Body of pancreas (tissue), 4 donors: ENCODE measurements at regions not wholly inside any gene's neighbourhood (a gene's known extent, or its start where the extent isn't known, plus 50 kb on each side); places are given as distances from the start of the nearest gene placed in this dataset.

Experiments
- ATAC-seq: fragments of 150-250 bp; one replicate; pipeline ENCODE4 v1.9.1; 2016
- DNase-seq, 4 donors: peaks; one replicate each; pipeline ENCODE4 v3.0.0-alpha.2; 2019
- H3K27ac ChIP-seq, 4 donors: fragments of 200-600 bp; sonication (generic); 1 replicate in 3 of 4; 2 replicates in 1 of 4; pipeline versions ENCODE4 v1.5.1 to v1.6.1; 2016 to 2019; ENCODE audit warnings: mild to moderate bottlenecking in 1 of 4, mixed read lengths in 1 of 4, moderate library complexity in 1 of 4
- H3K27me3 ChIP-seq, 2 donors: fragments of 200-600 bp; sonication (generic); one replicate each; pipeline ENCODE4 v1.6.0; 2016; ENCODE audit warnings: mild to moderate bottlenecking in 1 of 2
- H3K36me3 ChIP-seq, 2 donors: fragments of 200-600 bp; sonication (generic); replicated peaks in 1 of 2; 2 replicates each; pipeline ENCODE4 v1.5.1; 2016; ENCODE audit warnings: low read depth in 2 of 2; ENCODE audit not compliant: insufficient read depth in 1 of 2
- H3K4me1 ChIP-seq: fragments of 200-600 bp; sonication (generic); one replicate; pipeline ENCODE4 v1.6.0; 2016
- H3K4me3 ChIP-seq, 2 donors: fragments of 200-600 bp; sonication (generic); 1 replicate in 1 of 2; 2 replicates in 1 of 2; pipeline ENCODE4 v1.5.1; 2016 to 2019
- H3K9me3 ChIP-seq, 3 donors: fragments of 200-600 bp; sonication (generic); 1 replicate in 2 of 3; 2 replicates in 1 of 3; pipeline ENCODE4 v1.5.1; 2016
- POLR2A ChIP-seq, 3 donors: fragments of 450-650 bp; IDR thresholded peaks; one replicate each; pipeline ENCODE4 v1.6.1; 2016; ENCODE audit warnings: antibody characterized with exemption in 3 of 3, mild to moderate bottlenecking in 2 of 3
- WGBS, 2 donors: methylation state at CpG; one replicate each; pipeline ENCODE4 v1.1.5; 2017; 5-methylcytosine and 5-hydroxymethylcytosine counted together
- intact Hi-C: fragments of 100-400 bp; cut with DNase I; formaldehyde crosslinking; loops from one replicate; pipeline ENCODE4 v1.15.1; 2023
- TF ChIP-seq, protein P1 (sequence below), 7 experiments: fragments of 450-650 bp in 4 of 7; fragments of 200-600 bp in 3 of 7; sonication (generic) in 3 of 7; IDR thresholded peaks; one replicate each; pipeline ENCODE4 v1.5.1; 2016 to 2019; ENCODE audit warnings: antibody characterized with exemption in 7 of 7

DNA sequence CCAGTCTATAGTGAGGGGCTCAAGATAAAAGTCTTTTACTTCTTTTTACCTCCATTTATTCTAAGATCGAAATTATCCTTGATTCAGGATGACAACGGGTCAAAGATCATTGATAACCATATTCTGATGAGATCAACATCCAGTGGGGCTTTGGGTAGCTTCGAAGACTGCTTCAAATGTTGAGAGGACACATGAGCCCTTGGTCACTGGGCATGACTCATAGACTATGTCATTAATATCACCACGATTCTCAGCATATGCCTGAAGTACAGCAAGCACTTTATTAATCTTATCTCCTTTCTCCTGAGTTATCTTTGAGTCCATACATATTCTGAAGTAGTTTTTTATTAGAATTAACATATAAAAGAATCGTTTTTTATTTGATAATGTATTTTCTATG is 117.1 kb upstream of the DAB2 start:
- no peaks in the 10 kb centered on the region for H3K9me3 ChIP-seq
- ATAC-seq = no peak
- intact Hi-C loops = no loop called here
- WGBS, 2 donors = 66 to 67% methylated on average over 5 of the region's 5 CpGs
- DNase-seq = no peak
- TF ChIP-seq, protein P1, sequence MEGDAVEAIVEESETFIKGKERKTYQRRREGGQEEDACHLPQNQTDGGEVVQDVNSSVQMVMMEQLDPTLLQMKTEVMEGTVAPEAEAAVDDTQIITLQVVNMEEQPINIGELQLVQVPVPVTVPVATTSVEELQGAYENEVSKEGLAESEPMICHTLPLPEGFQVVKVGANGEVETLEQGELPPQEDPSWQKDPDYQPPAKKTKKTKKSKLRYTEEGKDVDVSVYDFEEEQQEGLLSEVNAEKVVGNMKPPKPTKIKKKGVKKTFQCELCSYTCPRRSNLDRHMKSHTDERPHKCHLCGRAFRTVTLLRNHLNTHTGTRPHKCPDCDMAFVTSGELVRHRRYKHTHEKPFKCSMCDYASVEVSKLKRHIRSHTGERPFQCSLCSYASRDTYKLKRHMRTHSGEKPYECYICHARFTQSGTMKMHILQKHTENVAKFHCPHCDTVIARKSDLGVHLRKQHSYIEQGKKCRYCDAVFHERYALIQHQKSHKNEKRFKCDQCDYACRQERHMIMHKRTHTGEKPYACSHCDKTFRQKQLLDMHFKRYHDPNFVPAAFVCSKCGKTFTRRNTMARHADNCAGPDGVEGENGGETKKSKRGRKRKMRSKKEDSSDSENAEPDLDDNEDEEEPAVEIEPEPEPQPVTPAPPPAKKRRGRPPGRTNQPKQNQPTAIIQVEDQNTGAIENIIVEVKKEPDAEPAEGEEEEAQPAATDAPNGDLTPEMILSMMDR (IDR thresholded peaks at IDR 0.05) = no peak
- TF ChIP-seq POLR2A (IDR thresholded peaks at IDR 0.05) = no peak
- no peak overlapping the region for H3K4me3 ChIP-seq
- no peak overlapping the region for H3K27ac ChIP-seq
- peaks cover 9% of the 10 kb centered on the region for H3K4me1 ChIP-seq
- no peaks in the 10 kb centered on the region for H3K27me3 ChIP-seq
- H3K36me3 ChIP-seq = no peaks in the 10 kb centered on the region

- TF ChIP-seq, protein P1 (IDR thresholded peaks at IDR 0.05) = no peak
- TF ChIP-seq POLR2A (IDR thresholded peaks at IDR 0.05) = no peak
- ATAC-seq (no peak), DNase-seq (no peak)
- 24 to 28% methylated on average over 3 of the region's 3 CpGs for WGBS, 2 donors
- Histone ChIP-seq H3K4me3 (no peak overlapping the region), H3K9me3 (no peaks in the 10 kb centered on the region), H3K27ac (no peak overlapping the region), H3K36me3 (no peaks in the 10 kb centered on the region), H3K27me3 (no peaks in the 10 kb centered on the region), H3K4me1 (peaks cover 9% of the 10 kb centered on the region)
- intact Hi-C loops = no loop called here
These were observed 114.7 kb upstream of the DAB2 start for GRCh38 chr5:39539470-39539869.

DNA sequence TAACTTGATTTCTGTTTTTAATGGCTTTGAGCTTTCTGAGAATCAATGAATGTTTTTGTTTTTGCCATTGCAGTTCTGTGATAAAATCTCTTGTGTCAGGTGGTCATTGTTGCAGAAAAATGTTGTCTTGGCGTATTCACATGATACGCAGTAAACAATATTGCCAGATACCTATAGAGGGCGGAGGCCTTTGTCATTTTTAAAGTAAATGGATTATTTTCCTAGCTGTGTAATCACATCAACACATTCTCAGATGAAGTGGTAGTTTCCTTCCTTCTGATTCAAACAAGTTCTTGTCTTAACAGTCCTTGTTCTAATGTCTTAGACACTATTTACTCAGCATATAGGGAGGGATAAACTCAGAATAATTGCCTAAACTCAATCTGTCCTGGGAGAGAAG is 109.9 kb upstream of the DAB2 start:
- Histone ChIP-seq H3K36me3 (no peaks in the 10 kb centered on the region), H3K4me1 (peaks cover 9% of the 10 kb centered on the region), H3K9me3 (no peaks in the 10 kb centered on the region), H3K27ac (no peak overlapping the region), H3K4me3 (no peak overlapping the region), H3K27me3 (no peaks in the 10 kb centered on the region)
- TF ChIP-seq, protein P1 (IDR thresholded peaks at IDR 0.05) = no peak
- TF ChIP-seq POLR2A (IDR thresholded peaks at IDR 0.05) = no peak
- WGBS, 2 donors = 83 to 85% methylated on average over 3 of the region's 3 CpGs
- DNase-seq = no peak
- no peak for ATAC-seq
- intact Hi-C loops = no loop called here

GRCh38 chr5:39533749-39534148 is 109.0 kb upstream of the DAB2 start:
- Histone ChIP-seq H3K27me3 (no peaks in the 10 kb centered on the region), H3K36me3 (no peaks in the 10 kb centered on the region), H3K4me3 (no peak overlapping the region), H3K4me1 (no peaks in the 10 kb centered on the region), H3K9me3 (no peaks in the 10 kb centered on the region), H3K27ac (no peak overlapping the region)
- intact Hi-C loops = no loop called here
- WGBS, 2 donors = 39 to 58% methylated on average over 3 of the region's 3 CpGs
- no peak for ATAC-seq
- DNase-seq = no peak
- TF ChIP-seq POLR2A (IDR thresholded peaks at IDR 0.05) = no peak
- TF ChIP-seq, protein P1 (IDR thresholded peaks at IDR 0.05) = no peak

- no peak for ATAC-seq
- no peak for TF ChIP-seq POLR2A (IDR thresholded peaks at IDR 0.05)
- TF ChIP-seq, protein P1 (IDR thresholded peaks at IDR 0.05) = no peak
- Histone ChIP-seq H3K27ac (no peak overlapping the region), H3K9me3 (no peaks in the 10 kb centered on the region), H3K4me1 (no peaks in the 10 kb centered on the region), H3K36me3 (no peaks in the 10 kb centered on the region), H3K27me3 (no peaks in the 10 kb centered on the region), H3K4me3 (no peak overlapping the region)
- no peak for DNase-seq
- intact Hi-C loops = no loop called here
These were observed 107.7 kb upstream of the DAB2 start for GRCh38 chr5:39532511-39532910.
